ENCODE measurements at regions not wholly inside any gene's neighbourhood (a gene's known extent, or its start where the extent isn't known, plus 50 kb on each side); places are given as distances from the start of the nearest gene placed in this dataset.

- DNase-seq (ENCODE audit: low read depth in 1 of 2, low spot score in 1 of 2), result no peak
These were observed 330.5 kb upstream of the B3GALT2 start for GRCh38 chr1:193516755-193517388.

GRCh38 chr1:193514397-193514796 is 328.0 kb upstream of the B3GALT2 start:
- no peak for DNase-seq (ENCODE audit: low read depth in 1 of 2, low spot score in 1 of 2)

- no peak for DNase-seq (ENCODE audit: low read depth in 1 of 2, low spot score in 1 of 2)
These were observed 326.6 kb upstream of the B3GALT2 start for GRCh38 chr1:193513032-193513431.

- DNase-seq (ENCODE audit: low read depth in 1 of 2, low spot score in 1 of 2), result no peak
These were observed 318.5 kb upstream of the B3GALT2 start for GRCh38 chr1:193504920-193505319.

- DNase-seq (ENCODE audit: low read depth in 1 of 2, low spot score in 1 of 2), result no peak
These were observed 311.8 kb upstream of the B3GALT2 start for GRCh38 chr1:193498088-193498655.

GRCh38 chr1:193494368-193494767 is 308.0 kb upstream of the B3GALT2 start:
- DNase-seq (ENCODE audit: low read depth in 1 of 2, low spot score in 1 of 2), result no peak

- no peak for DNase-seq (ENCODE audit: low read depth in 1 of 2, low spot score in 1 of 2)
These were observed 302.8 kb upstream of the B3GALT2 start for GRCh38 chr1:193489191-193489590.

GRCh38 chr1:193487722-193488121 is 301.3 kb upstream of the B3GALT2 start:
- no peak for DNase-seq (ENCODE audit: low read depth in 1 of 2, low spot score in 1 of 2)

- DNase-seq (ENCODE audit: low read depth in 1 of 2, low spot score in 1 of 2), result no peak
These were observed 300.3 kb upstream of the B3GALT2 start for GRCh38 chr1:193486671-193487229.

- no peak for DNase-seq (ENCODE audit: low read depth in 1 of 2, low spot score in 1 of 2)
These were observed 294.3 kb upstream of the B3GALT2 start for GRCh38 chr1:193480755-193481154.

GRCh38 chr1:193479187-193479586 is 292.8 kb upstream of the B3GALT2 start:
- DNase-seq (ENCODE audit: low read depth in 1 of 2, low spot score in 1 of 2), result peak; percentile 37 to 51

- no peak for DNase-seq (ENCODE audit: low read depth in 1 of 2, low spot score in 1 of 2)
These were observed 290.3 kb upstream of the B3GALT2 start for GRCh38 chr1:193476748-193477147.

GRCh38 chr1:193473932-193474331 is 287.5 kb upstream of the B3GALT2 start:
- no peak for DNase-seq (ENCODE audit: low read depth in 1 of 2, low spot score in 1 of 2)

- no peak for DNase-seq (ENCODE audit: low read depth in 1 of 2, low spot score in 1 of 2)
These were observed 286.5 kb upstream of the B3GALT2 start for GRCh38 chr1:193472838-193473398.

- DNase-seq (ENCODE audit: low read depth in 1 of 2, low spot score in 1 of 2), result no peak
These were observed 286.0 kb upstream of the B3GALT2 start for GRCh38 chr1:193472430-193472829.

GRCh38 chr1:193471981-193472380 is 285.6 kb upstream of the B3GALT2 start:
- DNase-seq (ENCODE audit: low read depth in 1 of 2, low spot score in 1 of 2), result no peak

GRCh38 chr1:193463326-193463932 is 277.0 kb upstream of the B3GALT2 start:
- DNase-seq (ENCODE audit: low read depth in 1 of 2, low spot score in 1 of 2), result no peak

- no peak for DNase-seq (ENCODE audit: low read depth in 1 of 2, low spot score in 1 of 2)
These were observed 276.4 kb upstream of the B3GALT2 start for GRCh38 chr1:193462629-193463320.

- DNase-seq (ENCODE audit: low read depth in 1 of 2, low spot score in 1 of 2), result no peak
These were observed 272.2 kb upstream of the B3GALT2 start for GRCh38 chr1:193458628-193459027.

GRCh38 chr1:193457676-193458075 is 271.3 kb upstream of the B3GALT2 start:
- no peak for DNase-seq (ENCODE audit: low read depth in 1 of 2, low spot score in 1 of 2)

- DNase-seq (ENCODE audit: low read depth in 1 of 2, low spot score in 1 of 2), result no peak
These were observed 270.4 kb upstream of the B3GALT2 start for GRCh38 chr1:193456811-193457280.
